PC-3 (cell line): ENCODE measurements at regions not wholly inside any gene's neighbourhood (a gene's known extent, or its start where the extent isn't known, plus 50 kb on each side); places are given as distances from the start of the nearest gene placed in this dataset.

Experiments
- CTCF ChIP-seq: fragments of 300-600 bp; sonication (generic); conservative IDR thresholded peaks from 2 replicates; pipeline ENCODE4 v1.5.1; 2017; ENCODE audit warnings: antibody characterized with exemption, low read depth, mild to moderate bottlenecking, low read length
- EZH2 ChIP-seq: fragments of 300-600 bp; sonication (generic); IDR thresholded peaks from one replicate; pipeline ENCODE4 v1.6.1; 2017; ENCODE audit warnings: antibody characterized with exemption, mild to moderate bottlenecking, low read length; ENCODE audit not compliant: unreplicated experiment
- EZH2phosphoT487 ChIP-seq: fragments of 300-600 bp; sonication (generic); IDR thresholded peaks from 2 replicates; pipeline ENCODE4 v1.6.1; 2018; ENCODE audit warnings: mild to moderate bottlenecking, antibody characterized with exemption, low read length, borderline replicate concordance

GRCh38 chr18:11520536-11520935, 88.9 kb upstream of the SLC35G4 start:
- no peak for TF ChIP-seq CTCF
- no peak for TF ChIP-seq EZH2
- TF ChIP-seq EZH2phosphoT487, result no peak
